ENCODE measurements at regions not wholly inside any gene's neighbourhood (a gene's known extent, or its start where the extent isn't known, plus 50 kb on each side); places are given as distances from the start of the nearest gene placed in this dataset.

GRCh38 chr3:174541708-174542315, 317.3 kb upstream of the NAALADL2 start:
- ChIA-PET CTCF (no interaction called here), POLR2A (no interaction called here)
- Histone ChIP-seq H3K27me3 (ENCODE audit: control insufficient read depth, insufficient read depth, low read length) (no peaks in the 10 kb centered on the region), H3K27ac (ENCODE audit: low read length) (no peak overlapping the region), H3K36me3 (ENCODE audit: control insufficient read depth, insufficient read depth, low read length) (no peaks in the 10 kb centered on the region), H3K4me1 (ENCODE audit: control insufficient read depth, insufficient read depth, low read length) (no peaks in the 10 kb centered on the region), H3K4me3 (ENCODE audit: low read depth in 2 of 2, low read length in 2 of 2) (no peak overlapping the region), H3K9me3 (ENCODE audit: control insufficient read depth, insufficient read depth, low read depth, low read length) (no peaks in the 10 kb centered on the region)
- no peak for ATAC-seq
- DNase-seq (ENCODE audit: low read depth, low spot score), result no peak
- intact Hi-C loops (cut with micrococcal nuclease; ENCODE audit: unreplicated experiment), result no loop called here
- TF ChIP-seq POLR2AphosphoS5 (IDR thresholded peaks at IDR 0.05; ENCODE audit: low read depth, low read length) (no peak), REST (IDR thresholded peaks at IDR 0.05; ENCODE audit: insufficient read depth in 1 of 2, low read depth in 2 of 2, low read length in 1 of 2) (no peak), SIN3A (IDR thresholded peaks at IDR 0.05; ENCODE audit: borderline replicate concordance, insufficient read depth, low read depth, low read length) (no peak), TCF7L2 (IDR thresholded peaks at IDR 0.05; ENCODE audit: low read depth, low read length) (no peak), CTCF (IDR thresholded peaks at IDR 0.05) (no peak)
- in situ Hi-C loops (cut with HindIII; ENCODE audit: low pct_unique_long_range_greater_than_20kb, low sequenced_read_pairs), result no loop called here
- BruUV-seq (replicated peaks), result no TSS peak

- DNase-seq (ENCODE audit: low read depth, low spot score) (no peak), ATAC-seq (no peak)
- BruUV-seq (replicated peaks), result no TSS peak
- Histone ChIP-seq H3K4me1 (ENCODE audit: control insufficient read depth, insufficient read depth, low read length) (no peaks in the 10 kb centered on the region), H3K4me3 (ENCODE audit: low read depth in 2 of 2, low read length in 2 of 2) (no peak overlapping the region), H3K27ac (ENCODE audit: low read length) (no peak overlapping the region), H3K36me3 (ENCODE audit: control insufficient read depth, insufficient read depth, low read length) (no peaks in the 10 kb centered on the region), H3K27me3 (ENCODE audit: control insufficient read depth, insufficient read depth, low read length) (no peaks in the 10 kb centered on the region), H3K9me3 (ENCODE audit: control insufficient read depth, insufficient read depth, low read depth, low read length) (no peaks in the 10 kb centered on the region)
- intact Hi-C loops (cut with micrococcal nuclease; ENCODE audit: unreplicated experiment), result no loop called here
- POLR2A ChIA-PET, result no interaction called here
- no peak for TF ChIP-seq REST (IDR thresholded peaks at IDR 0.05; ENCODE audit: insufficient read depth in 1 of 2, low read depth in 2 of 2, low read length in 1 of 2)
- CTCF ChIA-PET, result no interaction called here
- in situ Hi-C loops (cut with HindIII; ENCODE audit: low pct_unique_long_range_greater_than_20kb, low sequenced_read_pairs), result no loop called here
Observed at GRCh38 chr3:174547801-174548435, 311.2 kb upstream of the NAALADL2 start.
